ENCODE measurements at regions not wholly inside any gene's neighbourhood (a gene's known extent, or its start where the extent isn't known, plus 50 kb on each side); places are given as distances from the start of the nearest gene placed in this dataset.
"Not testable (repeated sequence)": the region's sequence is repeated elsewhere in the genome, so short reads cannot be mapped to it uniquely, and the experiment has no call there.

- no peak overlapping the region for H3K27ac ChIP-seq
- TF ChIP-seq ZFX (IDR thresholded peaks at IDR 0.05) = no peak
- TF ChIP-seq CTCF (conservative IDR thresholded peaks at IDR 0.05) = no peak
These were observed 2073.7 kb upstream of the ACO1 start for GRCh38 chr9:30310711-30311110.

GRCh38 chr9:30329431-30329830 lies 2055.0 kb upstream of the ACO1 start:
- TF ChIP-seq CTCF (conservative IDR thresholded peaks at IDR 0.05) = no peak
- TF ChIP-seq ZFX (IDR thresholded peaks at IDR 0.05) = no peak
- H3K27ac ChIP-seq = no peak overlapping the region

GRCh38 chr9:30348904-30349303 lies 2035.5 kb upstream of the ACO1 start:
- H3K27ac ChIP-seq = no peak overlapping the region
- TF ChIP-seq CTCF (conservative IDR thresholded peaks at IDR 0.05) = no peak
- TF ChIP-seq ZFX (IDR thresholded peaks at IDR 0.05) = no peak

- TF ChIP-seq CTCF (conservative IDR thresholded peaks at IDR 0.05) = no peak
- no peak for TF ChIP-seq ZFX (IDR thresholded peaks at IDR 0.05)
- H3K27ac ChIP-seq = no peak overlapping the region
These were observed 2034.6 kb upstream of the ACO1 start for GRCh38 chr9:30349526-30350513.

- no peak for TF ChIP-seq CTCF (conservative IDR thresholded peaks at IDR 0.05)
- no peak for TF ChIP-seq ZFX (IDR thresholded peaks at IDR 0.05)
- no peak overlapping the region for H3K27ac ChIP-seq
These were observed 2028.2 kb upstream of the ACO1 start for GRCh38 chr9:30356221-30356620.

- H3K27ac ChIP-seq = no peak overlapping the region
- TF ChIP-seq ZFX (IDR thresholded peaks at IDR 0.05) (no peak), CTCF (conservative IDR thresholded peaks at IDR 0.05) (no peak)
These were observed 2022.1 kb upstream of the ACO1 start for GRCh38 chr9:30362373-30362772.

GRCh38 chr9:30366140-30366539 lies 2018.3 kb upstream of the ACO1 start:
- H3K27ac ChIP-seq = not testable (repeated sequence)

- TF ChIP-seq ZFX (IDR thresholded peaks at IDR 0.05) = no peak
- TF ChIP-seq CTCF (conservative IDR thresholded peaks at IDR 0.05) = no peak
- no peak overlapping the region for H3K27ac ChIP-seq
These were observed 2002.2 kb upstream of the ACO1 start for GRCh38 chr9:30382271-30382670.

All from C4-2B (cell line).